HG03175 (cell line): ENCODE measurements at regions not wholly inside any gene's neighbourhood (a gene's known extent, or its start where the extent isn't known, plus 50 kb on each side); places are given as distances from the start of the nearest gene placed in this dataset.
"Not testable (repeated sequence)": the region's sequence is repeated elsewhere in the genome, so short reads cannot be mapped to it uniquely, and the experiment has no call there.

Experiments used
- ATAC-seq: cut with Tn5 transposase; IDR thresholded peaks from one replicate; pipeline ENCODE4 v1.9.1; 2021; ENCODE audit warnings: mild to moderate bottlenecking, moderate library complexity; ENCODE audit not compliant: unreplicated experiment

DNA sequence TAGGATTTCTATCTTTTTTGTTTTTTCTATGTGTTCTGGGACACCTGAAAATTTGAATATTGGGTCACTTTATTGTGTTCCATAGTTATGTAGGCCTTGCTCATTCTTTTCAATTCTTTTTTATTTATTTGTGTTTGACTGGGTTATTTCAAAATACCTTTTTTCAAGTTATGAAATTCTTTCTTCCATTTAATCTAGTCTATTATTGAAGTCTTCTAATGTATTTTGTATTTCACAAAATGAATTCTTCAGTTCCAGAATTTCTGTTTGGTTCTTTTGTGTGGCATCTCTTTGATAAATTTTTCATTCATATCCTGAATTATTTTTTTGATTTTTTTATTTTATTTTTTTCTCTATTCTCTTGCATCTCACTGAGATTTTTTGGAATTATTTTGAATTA, 628.8 kb downstream of the NR2F1-AS1 start:
- no peak for ATAC-seq

DNA sequence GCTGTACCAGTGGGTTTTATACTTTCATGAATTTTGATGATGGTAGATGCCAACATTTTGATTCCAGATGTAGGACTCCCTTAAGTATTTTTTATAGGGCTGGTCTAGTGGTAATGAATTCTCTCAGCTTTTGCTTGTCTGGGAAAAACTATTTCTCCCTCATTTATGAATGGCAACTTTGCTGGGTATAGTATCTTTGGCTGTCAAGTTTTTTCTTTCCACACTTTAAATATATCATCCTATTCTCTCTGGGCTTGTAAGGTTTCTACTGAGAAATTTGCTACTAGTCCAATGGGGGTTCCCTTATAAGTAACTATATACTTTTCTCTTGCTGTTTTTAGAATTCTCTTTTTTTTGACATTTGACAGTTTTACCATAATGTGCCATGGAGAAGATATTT, 629.3 kb downstream of the NR2F1-AS1 start:
- no peak for ATAC-seq

DNA sequence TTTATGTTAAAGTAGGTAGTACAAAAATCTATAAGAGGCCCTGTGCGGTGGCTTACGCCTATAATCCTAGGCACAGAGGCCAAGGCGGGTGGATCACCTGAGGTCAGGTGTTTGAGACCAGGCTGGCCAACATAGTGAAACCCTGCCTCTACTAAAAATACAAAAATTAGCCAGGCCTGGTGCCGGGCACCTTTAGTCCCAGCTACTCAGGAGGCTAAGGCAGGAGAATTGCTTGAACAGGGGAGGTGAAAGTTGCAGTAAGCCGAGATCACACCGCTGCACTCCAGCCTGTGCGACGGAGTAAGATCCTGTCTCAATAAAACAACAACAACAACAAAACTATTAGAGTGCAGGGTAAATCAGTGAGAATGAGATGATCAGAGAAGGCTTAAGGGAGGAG, 634.5 kb downstream of the NR2F1-AS1 start:
- no peak for ATAC-seq

DNA sequence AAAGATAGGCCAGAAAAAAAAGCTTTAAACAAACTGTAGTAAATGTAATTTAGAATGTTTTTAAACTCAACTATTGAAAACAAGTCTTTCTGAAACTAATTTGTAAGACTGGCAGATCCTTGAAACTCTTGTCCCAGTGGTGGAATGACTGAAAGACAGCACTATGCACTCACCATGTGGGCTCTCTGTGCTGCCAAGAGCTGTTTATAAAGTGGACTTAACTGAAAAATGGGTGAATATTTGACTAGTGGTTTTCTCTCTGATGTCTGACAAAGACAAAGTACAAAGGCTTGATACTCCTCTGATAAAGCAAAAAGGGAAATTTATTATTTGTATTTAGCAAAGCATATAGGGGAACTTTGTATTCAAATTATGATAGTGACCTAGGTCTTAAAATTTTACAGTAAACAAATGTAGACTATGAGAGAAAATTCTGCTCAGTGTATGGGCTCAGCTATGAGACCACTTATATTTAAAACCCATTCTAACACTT, 635.4 kb downstream of the NR2F1-AS1 start:
- ATAC-seq: peak; percentile 63

- ATAC-seq: no peak
These were observed 636.0 kb downstream of the NR2F1-AS1 start for GRCh38 chr5:92944903-92945604.

DNA sequence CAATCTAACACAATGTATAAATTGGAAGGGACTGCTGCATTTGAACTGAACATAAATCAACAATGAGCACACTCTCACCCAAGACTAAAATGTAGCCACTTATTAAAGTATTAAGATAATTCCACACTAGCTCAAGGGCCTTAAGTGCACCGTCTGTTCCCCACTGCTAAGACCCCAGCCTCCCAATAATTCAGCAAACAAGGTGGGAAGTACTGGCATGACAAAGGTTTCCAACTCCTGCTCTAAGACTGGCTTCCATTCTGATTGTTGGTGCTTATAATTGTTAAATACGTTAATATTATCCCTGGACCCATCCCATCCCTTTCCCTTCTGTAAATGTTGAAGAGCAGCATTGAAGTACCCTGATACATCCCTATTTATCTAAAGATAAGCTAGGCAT, 636.7 kb downstream of the NR2F1-AS1 start:
- no peak for ATAC-seq

DNA sequence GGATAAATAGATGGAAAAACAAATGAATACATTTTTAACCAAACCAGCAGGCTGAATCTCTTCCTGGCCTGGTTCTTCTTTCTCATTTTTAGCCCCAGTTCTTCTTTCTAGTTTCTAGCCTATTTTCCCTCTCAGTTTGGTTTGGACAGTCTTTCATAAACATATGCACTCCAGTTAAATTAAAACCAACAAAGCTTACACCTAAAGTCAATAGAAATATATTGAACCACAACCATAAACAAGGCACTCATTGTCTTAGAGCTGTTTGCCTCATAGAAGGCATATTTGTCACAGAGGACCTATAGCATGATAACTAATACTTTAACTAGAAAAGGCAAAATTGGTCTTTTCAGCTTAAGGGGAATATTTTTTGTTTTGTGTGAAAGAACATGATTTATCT, 638.3 kb downstream of the NR2F1-AS1 start:
- ATAC-seq: no peak

DNA sequence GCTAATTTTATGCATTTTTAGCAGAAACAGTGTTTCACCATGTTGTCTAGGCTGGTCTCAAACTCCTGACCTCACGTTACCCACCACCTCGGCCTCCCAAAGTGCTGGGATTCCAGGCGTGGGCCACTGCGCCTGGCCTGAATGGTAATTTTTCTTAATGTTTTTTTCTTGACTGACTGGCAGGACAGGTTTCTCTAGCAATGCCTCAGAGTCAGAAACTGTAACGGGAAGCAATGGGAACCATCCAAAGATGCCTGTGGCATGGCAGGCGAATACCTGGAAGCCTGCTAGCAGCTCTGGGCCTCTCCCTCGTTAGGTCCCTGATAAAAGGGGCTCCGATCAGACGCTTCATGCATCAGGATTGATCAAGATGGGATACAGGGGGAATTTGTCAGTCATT, 639.2 kb downstream of the NR2F1-AS1 start:
- no peak for ATAC-seq

DNA sequence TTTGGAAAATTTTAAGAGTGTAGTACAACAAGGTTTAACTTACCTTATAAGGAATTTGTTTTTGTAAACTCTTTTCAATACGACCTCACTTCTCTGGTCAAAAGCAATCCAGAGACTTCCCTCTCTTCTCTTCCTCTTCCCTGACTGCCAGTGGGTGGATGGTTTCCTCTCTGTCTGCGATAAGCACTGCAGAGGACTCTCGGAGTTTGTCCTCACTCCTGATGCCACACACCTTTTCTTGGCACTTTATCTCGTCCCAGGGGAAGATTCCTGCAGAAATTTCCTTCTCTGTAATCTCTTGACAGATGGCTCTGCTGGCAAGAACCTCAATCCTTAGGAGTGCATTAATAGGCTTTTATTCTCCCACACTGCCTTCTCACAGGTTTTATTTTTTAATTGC, 641.6 kb downstream of the NR2F1-AS1 start:
- ATAC-seq: no peak

DNA sequence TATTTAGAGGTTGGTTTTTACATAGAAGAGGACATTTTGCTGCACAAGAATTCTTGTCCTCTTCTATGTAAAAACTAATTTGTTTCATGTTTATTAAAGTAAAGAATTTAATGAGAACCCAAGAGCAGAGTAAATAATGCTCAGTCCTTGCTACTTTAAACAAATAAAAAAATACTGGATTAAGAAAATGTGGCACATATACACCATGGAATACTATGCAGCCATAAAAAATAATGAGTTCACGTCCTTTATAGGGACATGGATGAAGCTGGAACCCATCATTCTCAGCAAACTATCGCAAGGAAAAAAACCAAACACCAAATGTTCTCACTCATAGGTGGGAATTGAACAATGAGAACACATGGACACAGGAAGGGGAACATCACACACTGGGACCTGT, 643.6 kb downstream of the NR2F1-AS1 start:
- not testable (repeated sequence) for ATAC-seq

DNA sequence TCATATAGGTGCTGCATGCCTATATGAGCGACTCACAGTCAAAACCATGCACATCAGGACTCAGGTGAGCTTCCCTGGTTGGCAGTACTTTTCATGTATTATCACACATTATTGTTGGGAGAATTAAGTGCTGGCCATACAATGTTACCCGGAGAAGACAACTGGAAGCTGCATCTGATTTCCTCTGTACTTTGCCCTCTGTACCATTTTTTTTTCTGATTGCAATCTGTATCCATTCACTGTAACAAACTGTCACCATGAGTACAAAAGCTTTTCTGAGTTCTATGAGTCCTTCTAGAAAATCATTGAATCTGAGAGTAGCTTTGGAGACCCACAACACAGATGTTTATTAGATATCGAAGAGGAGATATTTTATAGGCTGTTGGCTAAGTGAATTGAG, 651.0 kb downstream of the NR2F1-AS1 start:
- no peak for ATAC-seq

- ATAC-seq: no peak
These were observed 653.7 kb downstream of the NR2F1-AS1 start for GRCh38 chr5:92927291-92927778.

GRCh38 chr5:92923885-92924284, 657.1 kb downstream of the NR2F1-AS1 start:
- ATAC-seq: no peak

GRCh38 chr5:92922231-92922967, 658.6 kb downstream of the NR2F1-AS1 start:
- no peak for ATAC-seq

GRCh38 chr5:92917044-92917443, 664.0 kb downstream of the NR2F1-AS1 start:
- ATAC-seq: no peak

DNA sequence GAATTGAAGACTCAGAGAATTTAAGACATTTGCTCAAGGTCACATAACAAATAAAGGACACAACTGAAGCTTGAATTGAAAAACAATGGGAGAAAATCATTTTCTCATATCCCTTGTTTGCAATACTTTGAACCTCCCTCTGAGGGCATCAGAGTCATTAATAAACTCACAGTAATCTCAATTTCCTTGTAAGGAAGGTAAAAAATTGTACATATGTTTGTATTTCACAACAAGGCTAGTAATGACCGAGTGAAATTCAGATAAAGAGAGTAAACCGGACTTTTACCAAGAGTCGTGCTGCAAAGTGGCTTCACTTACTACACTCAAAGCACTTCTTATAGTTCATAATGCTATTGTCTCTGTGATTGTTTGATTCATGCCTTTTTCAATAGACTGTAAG, 665.0 kb downstream of the NR2F1-AS1 start:
- ATAC-seq: no peak

GRCh38 chr5:92912283-92912682, 668.7 kb downstream of the NR2F1-AS1 start:
- ATAC-seq: no peak

GRCh38 chr5:92911851-92912250, 669.2 kb downstream of the NR2F1-AS1 start:
- ATAC-seq: no peak

GRCh38 chr5:92911293-92911692, 669.7 kb downstream of the NR2F1-AS1 start:
- ATAC-seq: no peak

GRCh38 chr5:92909602-92909962, 671.4 kb downstream of the NR2F1-AS1 start:
- ATAC-seq: no peak

DNA sequence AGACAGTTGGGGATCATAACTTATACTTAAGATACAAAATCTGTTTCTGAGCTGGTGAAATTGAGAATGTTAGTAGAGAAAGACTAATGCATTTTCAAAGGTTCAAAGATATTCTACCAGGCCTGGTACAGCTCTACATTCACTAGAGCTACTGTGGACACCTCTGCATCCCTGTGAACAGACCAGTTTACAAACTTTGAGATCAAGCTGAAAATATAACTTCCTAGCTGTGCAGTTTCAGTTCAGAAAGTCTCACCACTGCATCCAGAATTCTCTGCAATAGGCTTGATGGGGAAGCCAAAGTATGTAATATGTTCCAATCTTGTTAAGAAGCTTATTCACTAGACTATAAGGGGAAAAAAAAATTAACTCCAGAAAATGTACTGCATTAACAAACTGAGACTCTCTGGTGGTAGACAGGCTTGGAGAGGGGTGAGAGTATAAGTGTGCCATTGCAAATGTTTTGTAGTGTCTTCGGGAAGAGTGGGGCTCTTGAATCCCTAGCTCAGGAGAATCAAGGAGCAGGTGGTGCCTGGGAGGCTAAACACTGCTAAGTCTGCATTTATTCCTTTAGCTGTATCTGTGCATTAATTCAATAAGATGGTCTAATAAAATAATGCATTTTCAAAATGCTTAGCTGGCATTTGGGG, 671.9 kb downstream of the NR2F1-AS1 start:
- no peak for ATAC-seq
